Activated CD4-positive, alpha-beta T cell treated with anti-CD3 and anti-CD28 coated beads, Interleukin-2, amount 10 ng/mL, durations not matched to agents 24 days and 14 days (primary cell): ENCODE measurements at regions not wholly inside any gene's neighbourhood (a gene's known extent, or its start where the extent isn't known, plus 50 kb on each side); places are given as distances from the start of the nearest gene placed in this dataset.

Source experiments
- DNase-seq: peaks from one replicate; pipeline ENCODE4 v3.0.0; 2022
- H3K27ac Mint-ChIP-seq: one replicate; pipeline ENCODE4 v1.8.0; 2022; ENCODE audit warnings: mild to moderate bottlenecking, mixed read lengths
- H3K27me3 Mint-ChIP-seq: one replicate; pipeline ENCODE4 v1.8.0; 2022; ENCODE audit warnings: mixed read lengths
- H3K36me3 Mint-ChIP-seq: one replicate; pipeline ENCODE4 v1.8.0; 2022; ENCODE audit warnings: low read depth, mild to moderate bottlenecking, mixed read lengths
- H3K4me1 Mint-ChIP-seq: one replicate; pipeline ENCODE4 v1.8.0; 2021; ENCODE audit warnings: mixed read lengths
- H3K4me3 Mint-ChIP-seq: one replicate; pipeline ENCODE4 v1.8.0; 2022; ENCODE audit warnings: mild to moderate bottlenecking, moderate library complexity, mixed read lengths
- H3K9me3 Mint-ChIP-seq: one replicate; pipeline ENCODE4 v1.8.0; 2021; ENCODE audit warnings: mixed read lengths
- intact Hi-C: fragments of 100-400 bp; cut with micrococcal nuclease; formaldehyde crosslinking; loops from one replicate; pipeline ENCODE4 v1.15.1; 2023

DNA sequence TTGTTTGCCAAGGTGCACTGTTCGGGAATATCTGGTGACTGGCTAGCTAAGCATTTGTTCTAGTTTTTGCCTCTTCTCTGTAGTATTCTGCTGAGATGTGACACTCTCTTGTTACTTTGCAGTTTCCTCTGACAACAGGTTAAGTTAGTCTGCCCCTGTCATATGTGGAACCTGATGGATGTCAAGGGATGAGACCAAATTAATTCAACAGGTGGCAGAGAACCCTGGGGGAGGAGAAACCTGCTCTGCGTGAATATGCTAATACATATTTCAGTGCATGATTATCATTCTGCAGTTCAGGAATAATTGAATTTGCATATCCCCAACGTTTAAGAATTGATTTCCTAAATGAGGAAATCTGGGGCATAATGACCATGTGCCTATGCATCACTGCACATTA lies 777.3 kb downstream of the PDCD6IP start:
- Mint-ChIP-seq H3K27ac (no peak overlapping the region), H3K4me1 (no peaks in the 10 kb centered on the region), H3K27me3 (no peaks in the 10 kb centered on the region), H3K4me3 (no peak overlapping the region), H3K9me3 (no peaks in the 10 kb centered on the region), H3K36me3 (no peaks in the 10 kb centered on the region)
- intact Hi-C loops, result no loop called here
- no peak for DNase-seq

DNA sequence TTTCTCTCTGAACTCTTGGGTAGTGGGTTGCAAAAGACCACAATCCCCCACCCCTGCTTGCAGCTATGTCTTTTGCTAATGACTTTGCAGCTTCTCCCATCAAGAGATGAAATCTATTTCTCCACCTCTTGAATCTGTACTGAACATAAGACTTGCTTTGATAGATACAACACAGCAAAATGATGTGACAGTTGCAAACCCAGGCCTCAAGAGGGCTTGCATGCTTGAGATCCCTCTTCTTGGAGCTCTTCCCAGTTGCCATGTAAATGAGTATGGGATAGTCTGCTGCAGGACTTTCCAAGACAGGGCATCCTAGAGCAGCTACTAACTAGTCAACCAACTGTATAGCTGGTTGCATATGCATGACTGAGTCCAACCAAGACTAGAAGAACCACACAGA lies 783.6 kb downstream of the PDCD6IP start:
- H3K4me3 Mint-ChIP-seq, result no peak overlapping the region
- no peak for DNase-seq
- no peak overlapping the region for H3K27ac Mint-ChIP-seq
- intact Hi-C loops, result no loop called here
- H3K4me1 Mint-ChIP-seq, result no peaks in the 10 kb centered on the region
- no peaks in the 10 kb centered on the region for H3K9me3 Mint-ChIP-seq
- H3K27me3 Mint-ChIP-seq, result no peaks in the 10 kb centered on the region
- H3K36me3 Mint-ChIP-seq, result no peaks in the 10 kb centered on the region

DNA sequence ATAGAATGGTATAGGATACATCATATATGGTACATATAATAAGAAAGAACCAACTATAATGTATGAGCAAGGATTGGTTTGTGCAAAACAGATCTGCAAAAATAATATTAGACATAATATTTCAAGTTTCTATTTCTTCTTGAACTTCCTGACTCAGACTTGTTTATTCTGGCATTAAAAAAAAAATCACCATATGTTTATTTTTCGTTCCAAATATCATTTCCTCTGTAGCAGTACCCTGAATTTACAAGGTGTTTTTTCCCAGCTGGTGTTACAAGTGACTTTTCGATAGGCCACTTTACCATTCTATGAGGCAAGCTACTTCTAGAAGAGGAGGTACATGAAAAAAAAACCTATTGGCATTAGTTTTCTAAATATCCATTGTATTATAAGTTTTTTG lies 785.0 kb downstream of the PDCD6IP start:
- H3K36me3 Mint-ChIP-seq, result no peaks in the 10 kb centered on the region
- no peak overlapping the region for H3K4me3 Mint-ChIP-seq
- no peak overlapping the region for H3K27ac Mint-ChIP-seq
- no peaks in the 10 kb centered on the region for H3K9me3 Mint-ChIP-seq
- DNase-seq, result no peak
- no peaks in the 10 kb centered on the region for H3K27me3 Mint-ChIP-seq
- intact Hi-C loops, result no loop called here
- no peaks in the 10 kb centered on the region for H3K4me1 Mint-ChIP-seq

DNA sequence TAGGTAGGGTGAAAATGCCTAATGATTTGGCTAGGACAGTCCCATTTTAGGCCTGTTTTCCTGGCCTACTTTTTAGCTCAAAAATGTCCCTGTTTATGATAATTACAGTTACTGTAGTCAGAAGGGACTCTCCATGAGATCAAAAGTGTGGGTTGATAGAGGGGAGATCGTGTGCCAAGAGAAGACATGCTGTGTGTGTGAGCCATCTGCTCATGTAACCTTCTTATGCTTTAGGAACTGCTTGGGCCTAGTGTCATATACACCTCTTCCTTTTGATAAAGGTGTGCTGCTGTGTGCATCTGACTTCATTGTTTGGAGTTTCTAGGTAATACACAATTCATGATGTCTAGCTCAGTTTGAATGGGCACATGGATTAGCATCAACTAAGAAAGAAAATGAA lies 786.5 kb downstream of the PDCD6IP start:
- Mint-ChIP-seq H3K4me3 (no peak overlapping the region), H3K27me3 (no peaks in the 10 kb centered on the region), H3K36me3 (no peaks in the 10 kb centered on the region), H3K9me3 (peaks cover 3% of the 10 kb centered on the region), H3K27ac (no peak overlapping the region), H3K4me1 (no peaks in the 10 kb centered on the region)
- no peak for DNase-seq
- intact Hi-C loops, result no loop called here

DNA sequence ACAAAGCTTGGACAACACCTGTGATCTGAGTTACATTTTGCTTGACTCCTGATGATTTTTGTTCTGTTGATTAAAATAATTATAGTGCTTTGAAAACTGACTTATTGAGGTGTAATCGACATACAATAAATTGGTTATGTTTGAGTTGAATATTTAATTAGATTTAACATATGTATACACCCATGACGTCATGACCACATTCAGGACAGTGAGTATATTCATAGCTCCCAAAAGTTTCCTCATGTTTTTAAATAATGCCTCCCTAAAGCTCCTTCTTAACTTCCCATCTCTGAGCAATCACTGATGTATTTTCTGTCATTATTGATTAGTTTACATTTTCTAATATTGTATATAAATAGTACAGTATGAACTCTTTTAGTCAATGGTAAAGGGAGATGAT lies 801.2 kb downstream of the PDCD6IP start:
- Mint-ChIP-seq H3K4me3 (no peak overlapping the region), H3K27me3 (no peaks in the 10 kb centered on the region), H3K4me1 (no peaks in the 10 kb centered on the region), H3K9me3 (no peaks in the 10 kb centered on the region), H3K27ac (no peak overlapping the region), H3K36me3 (no peaks in the 10 kb centered on the region)
- intact Hi-C loops, result no loop called here
- DNase-seq, result no peak

DNA sequence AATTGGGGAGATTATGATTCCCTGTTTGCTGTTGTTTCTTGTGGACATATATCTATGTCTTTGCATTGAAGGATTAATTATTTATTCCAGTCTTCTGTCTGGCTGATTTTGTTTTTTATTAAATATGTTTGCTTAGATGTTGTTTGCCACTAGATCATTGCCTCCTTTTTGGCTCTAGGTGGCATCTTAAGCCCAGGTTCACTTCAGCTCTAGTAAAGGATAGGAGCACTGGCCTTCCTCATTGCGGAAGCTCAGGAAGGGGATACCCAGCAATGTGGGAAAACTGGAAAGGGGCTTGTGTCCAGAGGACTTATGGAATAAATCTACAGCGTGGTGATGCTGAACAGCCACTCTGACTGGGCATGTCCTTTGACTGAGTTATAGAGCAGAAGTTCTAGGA lies 821.6 kb downstream of the PDCD6IP start:
- Mint-ChIP-seq H3K27me3 (no peaks in the 10 kb centered on the region), H3K36me3 (no peaks in the 10 kb centered on the region), H3K4me1 (no peaks in the 10 kb centered on the region), H3K9me3 (no peaks in the 10 kb centered on the region), H3K27ac (no peak overlapping the region), H3K4me3 (no peak overlapping the region)
- intact Hi-C loops, result no loop called here
- no peak for DNase-seq

DNA sequence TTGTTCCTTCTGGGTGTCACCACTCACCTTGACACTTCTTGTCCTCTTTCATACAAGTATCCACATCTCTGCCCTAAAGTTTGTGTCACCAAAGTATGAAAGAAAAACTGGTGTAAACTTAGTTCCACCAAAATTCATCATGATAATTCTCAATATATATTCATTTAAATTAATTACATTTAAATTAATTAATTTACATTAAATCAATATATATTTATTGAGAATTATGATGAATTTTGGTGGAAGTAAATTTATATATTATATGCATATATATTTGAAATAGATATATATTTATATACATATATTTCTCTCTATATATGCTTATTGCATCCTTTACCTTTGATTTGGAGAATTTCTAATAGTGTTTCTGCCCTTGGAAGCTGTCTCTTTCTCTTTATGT lies 828.3 kb downstream of the PDCD6IP start:
- H3K4me1 Mint-ChIP-seq, result no peaks in the 10 kb centered on the region
- H3K27ac Mint-ChIP-seq, result no peak overlapping the region
- no peak for DNase-seq
- no peaks in the 10 kb centered on the region for H3K36me3 Mint-ChIP-seq
- no peak overlapping the region for H3K4me3 Mint-ChIP-seq
- intact Hi-C loops, result no loop called here
- H3K9me3 Mint-ChIP-seq, result no peaks in the 10 kb centered on the region
- no peaks in the 10 kb centered on the region for H3K27me3 Mint-ChIP-seq

DNA sequence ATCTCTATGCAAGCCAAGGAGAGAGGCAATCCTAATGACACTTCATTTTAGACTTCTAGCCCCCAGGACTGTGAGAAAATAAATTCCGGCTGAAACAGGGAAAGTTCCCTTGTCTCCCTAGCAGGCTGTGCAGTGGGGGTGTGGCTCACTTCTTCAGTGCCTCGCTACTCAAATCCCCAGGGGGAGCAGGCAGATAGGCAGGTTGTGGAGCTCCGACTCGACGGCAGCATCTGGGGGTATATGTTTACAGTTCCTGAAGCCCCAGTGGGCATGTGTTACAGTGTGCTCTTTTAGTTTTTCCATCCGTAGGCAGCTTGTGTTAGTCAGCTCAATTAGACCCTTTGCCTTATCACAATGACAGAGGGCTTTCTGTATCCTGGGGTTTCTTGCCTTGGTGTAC lies 836.5 kb downstream of the PDCD6IP start:
- no peaks in the 10 kb centered on the region for H3K4me1 Mint-ChIP-seq
- H3K9me3 Mint-ChIP-seq, result no peaks in the 10 kb centered on the region
- no peak for DNase-seq
- no peaks in the 10 kb centered on the region for H3K36me3 Mint-ChIP-seq
- no peak overlapping the region for H3K4me3 Mint-ChIP-seq
- intact Hi-C loops, result no loop called here
- H3K27ac Mint-ChIP-seq, result no peak overlapping the region
- H3K27me3 Mint-ChIP-seq, result no peaks in the 10 kb centered on the region

DNA sequence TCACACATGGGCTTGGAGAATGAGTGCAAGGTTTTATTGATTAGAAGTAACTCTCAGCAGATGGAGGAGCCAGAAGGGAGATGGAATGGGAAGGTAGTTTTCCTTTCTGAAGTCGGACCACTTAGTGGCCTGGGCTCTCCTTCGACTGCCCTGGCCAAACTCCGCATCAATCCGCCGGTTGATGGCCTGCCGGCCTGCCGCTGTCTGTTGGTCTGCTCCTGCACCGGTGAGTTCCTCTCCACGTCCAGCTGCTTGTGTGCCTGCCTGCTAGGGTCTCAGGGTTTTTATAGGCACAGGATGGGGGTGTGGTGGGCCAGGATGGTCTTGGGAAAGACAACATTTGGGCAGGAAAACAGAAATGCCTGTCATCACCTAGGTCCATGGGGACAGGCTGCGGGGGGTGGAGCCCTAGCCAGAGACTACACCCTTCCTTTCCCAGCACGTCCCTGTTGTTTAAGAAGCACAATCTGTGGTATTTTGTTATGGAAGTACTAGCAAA lies 837.0 kb downstream of the PDCD6IP start:
- no peak overlapping the region for H3K27ac Mint-ChIP-seq
- DNase-seq, result no peak
- no peaks in the 10 kb centered on the region for H3K9me3 Mint-ChIP-seq
- intact Hi-C loops, result no loop called here
- H3K4me3 Mint-ChIP-seq, result no peak overlapping the region
- no peaks in the 10 kb centered on the region for H3K27me3 Mint-ChIP-seq
- no peaks in the 10 kb centered on the region for H3K4me1 Mint-ChIP-seq
- H3K36me3 Mint-ChIP-seq, result no peaks in the 10 kb centered on the region

DNA sequence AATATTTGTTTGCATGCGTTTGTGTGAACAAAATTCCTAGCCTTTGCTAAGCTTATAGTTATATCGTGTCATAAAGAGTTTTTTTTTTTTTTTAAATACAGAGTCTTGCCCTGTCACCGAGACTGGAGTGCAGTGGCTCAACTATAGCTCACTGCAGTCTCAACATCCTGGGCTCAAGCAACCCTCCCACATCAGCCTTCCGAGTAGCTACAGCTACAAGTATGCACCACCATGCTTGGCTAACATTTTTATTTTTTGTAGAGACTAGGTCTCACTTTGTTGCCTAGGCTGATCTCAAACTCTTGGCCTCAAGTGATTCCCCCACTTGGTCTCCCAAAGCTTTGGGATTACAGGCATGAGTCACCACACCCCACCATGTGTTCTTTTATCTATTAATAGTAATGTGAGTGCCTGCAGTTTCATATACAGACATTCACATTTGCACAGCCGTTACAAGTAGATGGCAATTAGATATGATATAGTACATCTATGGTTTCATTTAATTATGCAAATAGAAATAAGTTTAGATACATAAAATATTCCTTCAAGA lies 848.6 kb downstream of the PDCD6IP start:
- Mint-ChIP-seq H3K27ac (no peak overlapping the region), H3K4me1 (no peaks in the 10 kb centered on the region), H3K27me3 (no peaks in the 10 kb centered on the region), H3K4me3 (no peak overlapping the region), H3K9me3 (no peaks in the 10 kb centered on the region), H3K36me3 (no peaks in the 10 kb centered on the region)
- DNase-seq, result no peak
- intact Hi-C loops, result no loop called here

DNA sequence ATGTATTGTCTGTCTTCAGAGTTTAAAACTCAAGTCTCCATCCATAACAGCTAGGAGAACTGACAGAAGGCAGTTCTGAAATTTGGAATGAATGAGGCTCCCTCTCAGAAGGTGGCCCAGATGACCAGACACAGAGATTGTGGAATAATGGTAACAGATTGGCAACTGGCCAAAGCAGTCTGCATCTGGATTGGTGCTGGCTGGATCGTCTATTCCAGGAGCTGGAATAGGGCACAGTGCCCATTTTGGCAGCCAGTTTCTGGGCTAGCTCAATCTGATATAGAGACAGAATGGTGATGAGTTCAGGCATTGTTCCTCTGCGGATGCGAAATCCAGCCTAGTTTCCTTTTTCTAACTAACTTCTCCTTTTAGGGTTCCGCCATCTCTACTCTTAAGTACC lies 851.7 kb downstream of the PDCD6IP start:
- Mint-ChIP-seq H3K9me3 (no peaks in the 10 kb centered on the region), H3K27ac (no peak overlapping the region), H3K4me1 (no peaks in the 10 kb centered on the region), H3K27me3 (no peaks in the 10 kb centered on the region), H3K36me3 (no peaks in the 10 kb centered on the region), H3K4me3 (no peak overlapping the region)
- no peak for DNase-seq
- intact Hi-C loops, result no loop called here

DNA sequence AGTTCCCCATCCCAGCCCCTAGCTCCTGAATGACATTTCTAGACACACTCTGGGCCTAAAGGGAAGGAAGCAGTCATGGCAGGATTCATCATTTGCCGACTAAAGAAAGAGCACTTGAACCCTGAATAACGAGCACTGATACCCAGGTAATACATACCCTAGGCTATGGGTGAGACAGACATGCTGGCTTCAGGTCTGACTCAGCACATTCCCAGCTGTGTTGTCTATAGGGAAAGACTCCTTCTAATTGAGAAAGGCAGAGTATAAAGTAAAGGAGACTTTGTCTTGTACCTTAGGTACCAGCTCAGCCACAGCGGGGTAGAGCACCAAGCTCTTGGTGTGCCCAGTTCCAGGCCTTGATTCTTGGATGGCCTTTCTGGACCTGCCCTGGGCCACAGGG lies 870.5 kb downstream of the PDCD6IP start:
- H3K36me3 Mint-ChIP-seq, result no peaks in the 10 kb centered on the region
- no peak for DNase-seq
- no peaks in the 10 kb centered on the region for H3K27me3 Mint-ChIP-seq
- H3K4me3 Mint-ChIP-seq, result no peak overlapping the region
- H3K9me3 Mint-ChIP-seq, result no peaks in the 10 kb centered on the region
- intact Hi-C loops, result no loop called here
- no peak overlapping the region for H3K27ac Mint-ChIP-seq
- no peaks in the 10 kb centered on the region for H3K4me1 Mint-ChIP-seq

DNA sequence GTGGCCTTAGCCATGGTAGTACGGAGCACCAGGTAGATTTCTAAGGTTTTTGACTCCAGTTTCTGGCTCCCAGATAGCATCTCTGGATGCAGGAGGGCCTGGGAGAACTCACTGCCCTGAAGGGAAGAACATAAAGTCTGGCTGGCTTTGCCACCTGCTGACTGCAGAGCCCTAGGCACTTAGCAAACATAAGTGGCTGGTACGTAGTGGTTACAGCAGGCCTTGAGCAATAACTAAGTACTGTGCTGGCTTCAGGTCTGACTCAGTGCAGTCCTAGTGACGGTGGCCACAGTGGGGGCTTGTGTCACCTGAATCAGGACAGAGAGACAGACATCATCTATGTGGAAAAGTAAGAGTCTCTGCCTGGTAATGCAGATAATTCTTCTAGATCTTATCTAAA lies 871.1 kb downstream of the PDCD6IP start:
- Mint-ChIP-seq H3K36me3 (no peaks in the 10 kb centered on the region), H3K4me3 (no peak overlapping the region), H3K27me3 (no peaks in the 10 kb centered on the region), H3K9me3 (no peaks in the 10 kb centered on the region), H3K4me1 (no peaks in the 10 kb centered on the region), H3K27ac (no peak overlapping the region)
- intact Hi-C loops, result no loop called here
- no peak for DNase-seq

DNA sequence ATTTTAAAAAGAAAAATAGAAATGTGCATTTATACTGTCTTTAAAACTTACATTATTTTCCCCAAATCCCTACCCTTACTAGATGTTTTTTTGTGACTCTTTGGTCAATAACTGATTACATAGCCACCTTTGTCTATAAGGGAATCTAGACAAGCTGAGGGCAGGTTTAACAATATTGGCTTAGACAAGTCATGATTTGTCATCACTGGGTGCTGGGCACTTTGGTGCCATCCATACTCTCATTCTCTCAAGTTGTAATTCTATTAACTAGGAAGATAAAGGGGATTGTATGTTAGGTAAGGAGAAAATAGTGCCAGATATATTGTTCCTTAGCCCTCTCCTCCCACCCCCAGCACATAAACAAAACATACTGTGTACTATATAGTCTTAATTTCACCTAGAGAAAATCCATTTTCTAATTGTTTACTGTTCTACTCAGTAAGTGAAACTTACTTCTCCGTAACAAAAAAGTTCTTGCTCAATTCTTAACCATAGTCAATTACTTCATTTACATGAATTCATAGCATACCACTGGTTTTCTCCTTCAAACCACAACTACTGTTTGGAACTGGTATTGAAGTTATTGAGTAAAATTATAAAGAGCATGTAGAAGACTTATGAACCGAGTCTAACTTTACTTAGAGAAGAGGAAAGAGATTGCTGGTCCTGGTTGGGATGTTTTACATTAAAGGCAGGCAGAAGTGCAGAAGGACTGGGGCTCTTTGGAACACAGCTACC lies 877.1 kb downstream of the PDCD6IP start:
- H3K4me1 Mint-ChIP-seq, result no peaks in the 10 kb centered on the region
- H3K9me3 Mint-ChIP-seq, result peaks cover 6% of the 10 kb centered on the region
- no peaks in the 10 kb centered on the region for H3K27me3 Mint-ChIP-seq
- H3K27ac Mint-ChIP-seq, result no peak overlapping the region
- H3K36me3 Mint-ChIP-seq, result no peaks in the 10 kb centered on the region
- intact Hi-C loops, result no loop called here
- DNase-seq, result no peak
- H3K4me3 Mint-ChIP-seq, result no peak overlapping the region

DNA sequence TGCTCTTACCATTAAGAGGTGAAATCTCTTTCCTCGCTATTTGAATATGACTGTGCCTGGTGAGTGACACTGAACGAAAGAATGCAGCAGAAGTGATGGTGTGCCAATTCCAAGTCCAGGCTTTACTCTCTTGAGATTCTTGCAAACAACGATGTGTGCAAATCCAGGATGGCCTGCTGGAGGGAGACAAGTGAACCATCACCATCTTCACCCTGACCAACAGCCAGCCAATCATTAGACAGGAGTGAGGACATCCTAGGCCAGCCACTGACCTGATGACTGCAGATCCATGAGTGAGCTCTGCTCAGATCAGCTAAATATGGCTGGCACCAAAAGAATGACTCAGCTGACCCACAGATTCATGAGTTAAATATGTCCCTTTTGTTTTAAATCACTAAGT lies 878.0 kb downstream of the PDCD6IP start:
- Mint-ChIP-seq H3K27ac (no peak overlapping the region), H3K36me3 (no peaks in the 10 kb centered on the region), H3K4me3 (no peak overlapping the region), H3K27me3 (no peaks in the 10 kb centered on the region), H3K9me3 (peaks cover 6% of the 10 kb centered on the region), H3K4me1 (no peaks in the 10 kb centered on the region)
- intact Hi-C loops, result no loop called here
- no peak for DNase-seq
